ENCODE measurements at regions not wholly inside any gene's neighbourhood (a gene's known extent, or its start where the extent isn't known, plus 50 kb on each side); places are given as distances from the start of the nearest gene placed in this dataset.

DNA sequence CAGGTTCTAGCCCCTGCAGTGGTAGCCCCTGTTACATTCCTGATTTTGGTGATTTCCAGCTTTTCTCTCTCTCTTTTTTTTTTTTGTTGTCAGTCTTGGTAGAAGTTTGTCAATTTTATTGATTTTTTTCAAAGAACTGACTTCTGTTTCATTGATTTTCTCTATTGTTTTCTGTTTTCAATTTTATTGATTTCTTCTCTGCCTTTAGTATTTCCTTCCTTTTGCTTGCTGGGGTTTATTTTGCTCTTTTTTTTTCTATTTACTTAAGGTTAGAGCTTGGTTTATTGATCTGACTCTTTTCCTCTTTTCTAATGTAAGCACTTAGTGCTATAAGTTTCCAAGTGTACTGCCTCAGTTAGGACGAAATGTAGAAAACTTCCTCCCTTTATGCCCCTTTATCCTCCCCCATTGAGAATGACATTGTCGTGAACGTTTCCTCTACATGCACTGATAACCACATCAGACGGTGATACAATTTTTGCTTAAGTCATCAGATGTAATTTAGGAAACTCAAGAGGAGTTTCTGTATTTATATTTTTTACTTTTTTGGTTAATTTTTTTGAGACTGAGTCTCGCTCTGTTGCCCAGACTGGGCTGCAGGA lies 81.1 kb upstream of the HS6ST1 start:
- DNase-seq (ENCODE audit: extremely low read depth, low read depth, low spot score): no peak

DNA sequence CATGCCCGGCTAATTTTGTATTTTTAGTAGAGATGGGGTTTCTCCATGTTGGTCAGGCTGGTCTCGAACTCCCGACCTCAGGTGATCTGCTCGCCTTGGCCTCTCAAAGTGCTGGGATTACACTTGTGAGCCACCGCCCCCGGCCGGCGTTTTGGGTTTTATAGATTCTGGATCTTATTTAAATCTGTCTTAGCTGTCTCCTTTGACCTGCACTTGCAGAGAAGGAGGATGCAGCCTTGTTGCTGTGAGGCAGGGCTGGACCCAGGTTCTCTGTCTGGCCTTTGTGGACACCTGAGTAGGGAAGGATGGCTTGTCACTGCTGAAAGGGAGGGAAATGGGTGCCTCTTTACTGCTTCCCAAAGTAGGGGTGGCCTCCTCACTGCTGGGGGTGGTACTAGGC lies 83.0 kb upstream of the HS6ST1 start:
- DNase-seq (ENCODE audit: extremely low read depth, low read depth, low spot score): no peak

DNA sequence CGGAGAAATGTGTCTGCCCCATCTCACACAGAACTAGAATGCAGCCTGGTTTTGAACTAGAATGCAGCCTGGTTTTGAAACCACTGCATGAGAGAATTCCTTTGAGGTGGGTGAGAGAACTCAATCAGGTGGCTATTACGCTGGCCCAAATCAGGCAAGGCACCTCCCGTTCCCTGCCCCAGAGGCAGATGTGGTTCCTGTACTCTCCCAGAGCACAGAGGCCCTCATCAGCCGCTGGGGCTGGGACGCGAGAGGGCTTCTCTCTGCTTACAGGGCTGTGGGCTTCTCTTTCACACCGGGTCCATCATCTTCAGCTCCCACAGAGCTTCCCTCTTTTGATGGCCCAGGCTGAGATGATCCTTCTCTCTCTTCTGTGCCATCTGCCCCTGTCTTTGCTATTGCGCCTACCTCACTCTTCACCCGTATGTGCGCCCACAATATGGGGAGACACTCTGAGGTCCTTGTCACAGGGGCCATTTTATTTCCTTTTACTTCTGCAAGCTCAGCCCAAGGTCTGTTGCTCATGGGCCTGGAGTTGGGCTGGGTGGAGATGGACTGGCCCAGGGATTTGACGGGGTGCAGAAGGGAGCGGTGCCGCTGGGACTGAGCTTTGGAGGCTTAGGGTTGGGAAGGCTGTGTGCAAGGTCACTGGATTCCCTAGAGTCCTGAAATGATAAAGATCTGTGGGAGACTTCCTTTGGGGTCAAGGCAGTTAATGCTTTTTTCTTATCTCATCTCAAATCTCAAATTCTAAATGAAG lies 84.4 kb upstream of the HS6ST1 start:
- DNase-seq (ENCODE audit: extremely low read depth, low read depth, low spot score): no peak

DNA sequence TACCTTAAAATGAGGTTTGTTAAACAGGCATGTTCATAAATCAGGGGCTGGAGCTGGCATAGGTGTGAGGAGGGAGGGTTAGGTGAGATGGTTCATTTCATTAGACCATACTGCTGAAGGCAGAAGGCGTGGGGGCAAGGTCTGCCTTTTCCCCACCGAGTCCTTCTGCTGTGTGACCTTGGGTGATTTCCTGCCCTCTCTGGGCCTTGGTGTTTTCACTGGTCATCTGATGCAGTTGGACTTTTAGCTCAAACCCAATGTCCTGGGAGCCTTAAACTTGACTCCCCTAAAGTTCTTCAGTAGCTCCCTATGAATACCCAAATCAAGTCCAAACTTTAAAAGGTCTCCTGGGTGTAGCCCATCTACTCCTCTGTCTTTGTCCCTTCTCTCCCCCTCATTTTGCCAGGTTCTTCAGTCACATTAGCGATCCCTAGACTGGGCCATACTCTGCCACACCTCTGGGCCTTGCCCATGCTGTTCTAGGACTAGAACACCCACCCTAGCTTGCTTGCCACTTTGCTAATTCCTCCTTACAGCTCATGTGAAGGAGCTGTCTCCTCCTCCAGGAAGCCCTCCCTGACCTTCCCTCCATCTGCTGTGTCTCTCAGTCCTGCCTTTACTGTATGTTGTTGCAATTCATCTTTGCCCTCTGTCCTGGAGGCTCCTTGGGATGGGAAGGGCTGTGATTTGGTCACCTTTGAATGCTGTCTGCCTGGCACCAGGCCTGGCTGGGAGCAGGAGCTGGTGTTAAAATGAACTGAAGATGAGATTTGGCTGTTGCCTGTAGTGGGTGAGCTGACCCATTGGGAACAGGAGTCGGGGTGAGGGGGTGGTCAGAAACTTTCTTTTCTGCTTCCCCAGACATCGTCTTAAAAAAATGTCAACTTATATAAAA lies 85.4 kb upstream of the HS6ST1 start:
- DNase-seq (ENCODE audit: extremely low read depth, low read depth, low spot score): no peak

DNA sequence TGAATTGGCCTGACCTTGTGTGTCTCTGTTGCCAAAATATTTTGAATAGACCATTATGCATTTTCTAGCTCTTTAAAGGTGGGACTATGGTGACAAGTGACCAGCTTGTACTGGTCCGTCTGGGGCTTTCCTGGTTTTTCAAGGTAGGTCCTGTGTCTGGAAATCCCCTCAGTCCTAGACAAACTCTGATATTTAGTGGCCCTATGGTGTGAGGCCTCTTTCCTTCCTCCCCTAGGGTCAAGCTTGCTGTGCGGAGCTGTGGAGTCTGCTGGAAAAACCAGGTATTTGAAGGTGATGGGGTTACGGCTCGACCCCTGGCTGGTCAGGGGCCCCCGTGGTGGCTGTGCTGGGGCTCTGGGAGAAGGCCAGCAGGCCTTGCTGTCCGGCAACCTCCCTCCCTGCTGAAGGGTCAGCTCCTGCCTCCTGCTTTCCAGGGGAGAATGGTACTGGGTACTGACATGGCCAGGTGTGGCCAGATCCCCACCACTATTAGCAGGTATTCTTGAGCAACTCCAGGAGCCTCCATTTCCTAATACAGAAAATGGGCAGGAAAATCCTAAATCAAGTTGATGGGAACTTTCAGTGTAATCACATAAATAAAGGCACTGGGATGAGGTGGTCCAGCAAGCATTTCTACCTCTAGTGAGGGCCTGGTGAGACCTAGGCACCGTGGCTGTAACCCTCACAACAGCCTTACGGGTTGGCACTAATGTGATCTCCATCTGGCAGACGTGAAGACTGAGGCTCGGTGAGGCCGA lies 86.2 kb upstream of the HS6ST1 start:
- no peak for DNase-seq (ENCODE audit: extremely low read depth, low read depth, low spot score)

DNA sequence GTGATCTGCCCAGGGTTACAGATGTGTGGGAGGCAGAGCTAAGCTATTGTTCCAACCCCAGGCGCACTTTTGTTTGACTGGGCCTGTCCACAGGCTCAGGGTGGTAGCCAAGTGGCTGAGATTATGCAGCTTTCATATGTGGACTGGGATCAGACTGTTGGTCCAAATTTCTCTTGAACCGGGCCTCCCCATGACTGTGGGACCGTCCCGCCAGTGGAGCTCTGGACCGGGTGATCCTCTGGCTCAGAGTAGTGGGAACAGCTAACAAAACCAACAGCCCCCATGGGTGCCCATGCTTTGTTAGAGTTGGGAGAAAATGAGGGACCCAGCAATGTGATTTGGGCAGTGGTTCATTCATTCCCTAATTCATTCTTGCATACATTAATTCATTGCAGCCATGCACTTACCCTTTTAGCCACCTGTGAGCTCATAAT lies 86.8 kb upstream of the HS6ST1 start:
- no peak for DNase-seq (ENCODE audit: extremely low read depth, low read depth, low spot score)

DNA sequence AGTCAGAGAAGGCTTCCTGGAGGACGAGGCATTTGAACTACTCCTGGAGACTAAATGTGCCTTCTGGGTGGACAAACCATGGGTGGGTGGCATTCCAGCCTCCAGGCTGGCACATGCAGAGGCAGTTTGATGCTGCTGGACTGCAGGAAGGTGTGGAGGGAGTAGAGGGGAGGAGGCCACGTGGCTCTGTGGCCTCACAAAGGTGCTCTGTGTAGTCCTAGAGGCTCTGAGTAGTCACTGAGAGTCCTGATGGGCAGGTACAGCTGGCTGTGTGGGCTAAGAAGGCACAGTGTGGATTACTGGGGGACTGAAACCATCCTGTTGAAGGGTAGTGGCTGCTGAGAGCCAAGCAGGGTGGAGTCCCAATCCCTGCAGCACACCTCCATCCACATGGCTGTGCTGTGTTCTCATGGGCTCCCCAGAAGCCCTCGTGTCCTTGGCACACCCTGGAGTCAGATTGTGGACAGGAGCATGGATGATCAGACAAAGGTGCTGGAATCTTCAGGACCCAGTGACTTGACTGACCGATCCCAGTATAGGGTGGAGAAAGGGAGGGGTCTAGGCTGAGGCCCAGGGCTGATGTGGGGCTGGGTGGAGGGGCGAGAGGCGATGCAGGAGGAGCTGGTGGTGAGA lies 87.4 kb upstream of the HS6ST1 start:
- no peak for DNase-seq (ENCODE audit: extremely low read depth, low read depth, low spot score)

DNA sequence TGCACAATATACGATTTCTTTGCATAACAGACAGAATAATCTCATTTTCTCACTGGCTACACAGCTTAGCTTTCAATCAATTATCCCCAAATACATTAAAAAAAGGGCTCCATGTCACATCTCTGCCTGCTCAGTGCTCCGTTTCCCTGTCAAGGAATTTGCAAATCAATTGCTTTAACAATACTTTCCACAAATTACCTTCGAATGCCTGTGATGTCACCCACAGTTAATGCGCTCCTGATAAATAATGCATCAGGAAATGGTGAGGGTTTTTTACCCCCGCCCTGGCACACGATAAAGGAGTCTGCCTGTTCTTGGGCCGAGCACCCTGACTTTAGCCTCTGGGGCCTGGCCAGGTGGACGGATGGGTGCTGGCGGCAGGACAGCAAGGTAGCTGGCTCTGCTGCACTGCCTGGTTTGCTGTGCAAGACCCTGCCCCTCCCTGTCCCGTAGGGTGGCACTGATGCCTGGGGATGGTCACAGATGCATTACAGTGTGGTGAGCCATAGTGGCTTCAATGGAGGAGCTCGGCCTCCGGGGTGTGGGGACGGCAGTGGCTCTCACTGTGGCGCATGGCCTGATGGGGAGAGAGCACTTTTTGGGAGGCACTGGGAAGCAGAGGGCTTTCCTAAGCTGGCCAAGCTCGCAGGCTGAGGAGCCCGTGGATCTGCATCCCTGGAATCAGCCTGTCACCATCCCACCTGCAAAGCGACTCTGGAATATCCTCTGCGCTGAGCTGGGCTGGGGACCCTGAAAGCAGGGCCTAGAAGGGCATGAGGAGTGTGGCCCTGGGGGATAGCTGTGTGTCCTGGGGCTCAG lies 88.3 kb upstream of the HS6ST1 start:
- no peak for DNase-seq (ENCODE audit: extremely low read depth, low read depth, low spot score)

DNA sequence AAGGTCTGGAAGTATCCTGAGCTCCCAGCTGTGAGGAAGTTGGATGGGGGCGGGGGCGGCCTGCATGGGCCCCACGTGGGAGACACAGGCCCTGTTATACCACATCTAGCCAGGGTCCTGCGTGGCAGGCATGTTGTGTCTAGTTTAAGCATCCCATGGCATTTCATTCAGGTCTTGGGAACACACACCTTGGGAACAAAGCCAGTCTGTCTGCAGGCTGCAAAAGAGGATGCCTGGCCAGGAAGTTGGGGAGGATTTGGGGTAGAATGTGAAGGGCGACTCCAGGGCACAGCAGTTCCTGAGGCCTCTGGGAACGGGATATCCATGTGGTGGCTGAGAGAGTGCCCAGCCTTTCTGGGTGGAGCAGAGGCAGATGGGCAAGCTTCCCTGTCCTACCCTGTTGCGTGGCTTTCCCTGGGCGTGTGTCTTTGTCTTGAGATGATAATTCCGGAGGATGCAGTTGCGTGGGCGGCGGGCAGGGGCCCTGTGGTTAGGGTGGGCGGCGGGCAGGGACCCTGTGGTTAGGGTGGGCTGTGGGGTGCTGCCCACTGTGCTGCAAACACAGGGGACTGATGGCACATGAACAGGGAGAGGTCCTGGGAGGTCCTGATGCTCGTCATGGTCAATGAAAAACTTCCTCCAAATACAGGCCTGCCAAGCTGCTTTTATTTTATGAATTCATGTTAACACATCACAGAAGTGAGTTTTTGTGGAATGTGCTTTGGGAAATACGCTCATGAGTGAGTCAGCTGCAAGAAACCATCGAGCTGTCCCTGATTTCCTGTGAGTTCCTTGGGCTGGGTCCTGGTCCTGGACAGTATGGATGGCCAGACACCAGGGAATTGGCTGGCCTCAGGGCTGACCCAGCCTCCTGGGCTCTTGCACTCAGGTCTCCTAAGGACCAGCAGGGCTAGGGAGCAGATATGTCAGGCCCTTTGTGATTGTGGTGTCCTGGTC lies 90.0 kb upstream of the HS6ST1 start:
- peak; percentile 10 for DNase-seq (ENCODE audit: extremely low read depth, low read depth, low spot score)

DNA sequence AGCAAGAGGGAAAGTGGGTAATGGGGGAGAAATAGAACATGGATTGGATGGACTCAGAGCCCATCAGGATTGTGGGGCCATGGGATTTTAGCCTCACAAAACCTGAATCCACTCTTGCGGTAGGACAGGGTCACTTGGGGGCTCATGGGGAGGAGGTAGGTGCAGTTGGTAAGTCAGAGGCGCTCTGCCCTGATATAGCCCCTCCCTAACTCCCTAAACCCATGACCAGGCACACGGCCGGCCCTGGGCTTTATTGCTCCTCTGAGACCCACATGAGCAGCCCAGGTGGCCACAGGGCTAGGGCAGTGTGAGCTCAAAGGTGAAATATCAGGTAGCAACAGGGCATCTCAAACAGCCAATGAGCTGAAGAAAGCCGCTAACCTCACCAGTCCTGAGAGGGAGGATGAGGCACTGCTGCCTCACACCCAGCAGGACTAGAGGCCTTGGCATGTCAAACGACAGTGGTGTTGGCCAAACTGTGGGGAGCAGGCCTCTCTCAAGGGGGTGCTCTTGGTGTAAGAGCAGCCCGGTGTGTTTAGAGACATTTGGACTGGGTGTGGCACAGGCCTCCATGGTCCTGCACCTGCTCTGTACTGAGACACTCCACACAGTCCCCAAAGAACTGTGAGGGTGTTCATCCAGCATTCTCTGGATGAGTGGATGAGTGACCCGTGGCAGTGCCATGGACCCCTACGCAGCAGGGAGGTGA lies 90.8 kb upstream of the HS6ST1 start:
- no peak for DNase-seq (ENCODE audit: extremely low read depth, low read depth, low spot score)

DNA sequence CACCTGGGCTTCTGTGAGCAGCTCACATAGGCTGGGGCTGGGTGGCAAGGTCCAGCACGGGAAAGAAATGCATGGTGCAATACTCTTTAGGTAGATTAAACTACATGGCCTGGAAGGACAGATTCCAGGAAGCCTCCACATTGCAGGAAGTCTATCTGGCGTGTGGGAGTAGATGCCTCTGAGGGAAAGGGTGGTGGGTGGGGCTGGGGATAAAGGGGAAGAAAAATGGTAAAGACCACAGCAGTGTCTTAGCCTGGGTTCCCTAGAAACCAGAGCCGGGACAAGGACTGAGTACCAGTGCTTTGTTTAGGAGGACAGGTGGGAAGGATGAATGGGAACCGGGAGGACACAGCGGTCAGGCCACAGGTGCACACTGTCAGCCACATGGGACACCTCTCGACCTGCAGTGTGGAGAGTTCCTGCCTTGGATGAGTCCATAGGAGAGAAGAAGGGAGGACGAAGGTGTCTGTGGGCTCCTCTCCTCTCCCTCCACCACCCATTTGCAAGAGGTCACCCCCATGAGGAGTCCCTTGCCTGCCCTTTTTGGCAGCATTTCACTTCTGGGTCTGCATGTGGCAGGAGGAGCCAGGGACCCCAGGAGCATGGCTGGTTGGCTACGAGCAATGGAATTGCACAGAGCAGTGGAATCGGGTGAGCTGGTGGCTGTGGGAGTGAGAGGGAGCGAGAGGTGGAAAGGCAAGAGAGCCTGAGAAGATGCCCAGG lies 91.5 kb upstream of the HS6ST1 start:
- DNase-seq (ENCODE audit: extremely low read depth, low read depth, low spot score): no peak

DNA sequence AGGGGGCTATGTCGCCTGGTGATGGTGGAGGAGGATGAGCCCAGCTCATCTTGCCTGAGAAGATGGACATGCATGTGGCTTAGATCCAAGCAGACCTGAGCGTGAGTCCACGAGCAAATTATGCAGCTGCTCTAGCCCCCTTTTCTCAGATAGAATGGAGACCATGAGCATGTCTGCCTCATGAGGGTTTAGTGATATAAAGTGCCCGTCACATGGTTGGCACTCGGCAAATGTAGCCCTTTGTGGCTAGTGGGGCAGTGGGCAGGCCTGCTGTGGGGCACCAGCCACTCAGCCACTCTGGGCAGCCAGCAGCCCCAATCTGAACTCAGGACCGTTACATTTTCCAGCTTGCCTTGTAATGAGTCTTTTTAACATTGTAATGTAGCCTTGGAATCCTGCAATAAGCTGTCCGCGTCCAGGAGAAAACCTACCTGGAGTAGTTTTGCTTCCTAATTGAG lies 92.1 kb upstream of the HS6ST1 start:
- no peak for DNase-seq (ENCODE audit: extremely low read depth, low read depth, low spot score)

DNA sequence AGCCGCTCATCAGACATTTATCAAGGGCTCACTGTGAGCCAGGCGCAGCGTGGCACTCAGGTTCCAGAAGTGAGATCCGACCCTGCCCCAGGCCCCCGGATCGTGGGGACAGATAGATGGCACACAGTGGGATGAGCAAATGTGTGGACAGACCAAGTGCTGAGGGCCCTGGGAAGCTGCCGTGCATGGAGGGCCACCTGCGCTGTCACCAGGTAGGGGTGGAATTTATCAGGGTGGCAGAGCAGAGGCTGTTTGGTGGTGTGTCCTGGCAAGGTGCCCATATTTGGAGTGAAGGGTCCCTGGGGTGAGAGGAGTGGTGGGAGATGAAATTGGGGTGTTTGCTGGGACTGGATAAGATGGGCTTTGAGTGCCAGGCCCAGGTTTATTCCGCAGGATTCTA lies 92.8 kb upstream of the HS6ST1 start:
- no peak for DNase-seq (ENCODE audit: extremely low read depth, low read depth, low spot score)

DNA sequence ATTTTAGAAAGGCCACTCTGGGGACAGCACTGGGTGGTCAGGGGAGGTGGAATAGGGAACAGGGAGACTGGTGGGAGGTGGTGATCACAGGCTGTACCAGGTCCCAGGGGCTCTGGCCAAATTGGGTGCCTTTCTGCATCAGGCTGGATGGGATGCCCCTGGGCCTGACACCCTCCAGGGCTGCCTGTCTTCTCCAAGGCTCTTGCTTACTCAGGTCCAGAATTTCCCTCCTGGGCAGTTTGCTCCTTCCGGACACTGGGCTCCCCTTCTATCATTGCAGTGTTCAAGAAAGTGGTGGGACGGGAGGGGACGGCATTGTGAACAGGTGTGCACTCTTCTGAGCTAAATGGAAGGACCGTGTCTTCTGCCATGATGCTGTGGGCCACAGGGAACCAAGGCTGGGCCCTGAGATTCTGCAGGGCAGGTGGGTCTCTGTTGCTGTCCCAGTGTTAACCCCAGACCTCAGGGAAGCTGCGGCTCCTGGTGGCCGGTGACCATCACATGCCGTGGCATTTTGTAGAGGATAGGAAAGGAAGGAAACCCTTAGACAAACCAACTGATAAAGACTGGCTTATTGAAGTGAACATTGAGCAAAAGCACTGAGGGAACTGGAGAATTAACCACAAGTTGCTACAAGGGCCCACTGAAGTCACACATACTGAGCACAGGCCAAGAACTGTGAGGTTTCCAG lies 93.7 kb upstream of the HS6ST1 start:
- no peak for DNase-seq (ENCODE audit: extremely low read depth, low read depth, low spot score)

DNA sequence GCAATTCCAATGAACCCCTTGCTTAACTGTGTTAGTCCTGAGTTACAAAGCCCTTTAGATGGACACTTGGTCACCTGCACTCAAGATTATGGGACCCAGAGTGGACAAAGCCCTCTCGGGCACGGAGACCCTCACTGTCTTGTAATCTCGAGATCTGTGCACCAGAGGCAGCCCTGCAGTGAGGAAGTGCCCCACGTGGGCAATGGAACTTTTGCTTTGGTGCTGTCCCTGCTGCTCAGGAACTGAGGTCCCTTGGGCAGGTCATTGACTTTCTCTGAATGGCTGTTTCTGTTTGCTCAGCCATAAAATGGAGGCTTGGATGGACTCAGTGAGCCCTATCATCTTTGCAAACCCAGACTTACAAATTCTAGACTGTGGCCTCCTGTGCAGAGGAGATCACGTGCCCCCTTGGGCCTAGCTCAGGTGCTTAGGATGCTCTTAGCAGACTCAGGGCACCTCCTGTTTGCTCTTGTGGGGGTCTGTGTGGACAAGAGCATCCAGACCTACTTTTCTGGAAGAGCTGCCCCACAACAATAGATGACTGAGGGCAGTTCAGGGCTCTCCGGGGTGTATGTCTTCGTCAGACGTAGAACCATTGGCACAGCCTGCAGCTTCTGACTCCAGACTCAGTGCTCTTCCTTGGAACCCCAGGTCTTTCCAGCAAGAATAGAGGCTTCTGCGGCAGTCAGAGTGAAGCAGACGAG lies 94.5 kb upstream of the HS6ST1 start:
- no peak for DNase-seq (ENCODE audit: extremely low read depth, low read depth, low spot score)
